Heart left ventricle (tissue), 16 donors: ENCODE measurements at regions not wholly inside any gene's neighbourhood (a gene's known extent, or its start where the extent isn't known, plus 50 kb on each side); places are given as distances from the start of the nearest gene placed in this dataset.
"Not testable (repeated sequence)": the region's sequence is repeated elsewhere in the genome, so short reads cannot be mapped to it uniquely, and the experiment has no call there.

Source experiments
- ATAC-seq, 4 donors: fragments of 200-7000 bp; cut with Tn5 transposase; one replicate each; pipeline ENCODE4 v1.9.1; 2020 to 2022; ENCODE audit warnings: moderate library complexity in 4 of 4, mild to moderate bottlenecking in 3 of 4, moderate number of reproducible peaks in 1 of 4
- DNase-seq, 5 donors: peaks; one replicate each; pipeline ENCODE4 v3.0.0-alpha.2; 2020
- H3K27ac ChIP-seq, 12 donors: fragments of 200-600 bp; sonication (generic) in 4 of 12; one replicate each; pipeline versions ENCODE4 v1.5.0 to v1.8.0; 2016 to 2022; ENCODE audit warnings: mild to moderate bottlenecking in 2 of 12
- H3K27me3 ChIP-seq, 9 donors: fragments of 200-600 bp; sonication (generic) in 2 of 9; one replicate each; pipeline versions ENCODE4 v1.5.1 to v1.8.0; 2016 to 2022; ENCODE audit warnings: mild to moderate bottlenecking in 3 of 9
- H3K36me3 ChIP-seq, 9 donors: fragments of 200-600 bp; sonication (generic) in 2 of 9; one replicate each; pipeline versions ENCODE4 v1.5.0 to v1.8.0; 2018 to 2022; ENCODE audit warnings: mild to moderate bottlenecking in 2 of 9
- H3K4me1 ChIP-seq, 12 donors: fragments of 200-600 bp; sonication (generic) in 4 of 12; one replicate each; pipeline versions ENCODE4 v1.5.0 to v1.8.0; 2016 to 2022; ENCODE audit warnings: mild to moderate bottlenecking in 3 of 12
- H3K4me3 ChIP-seq, 12 donors: fragments of 200-600 bp; sonication (generic) in 4 of 12; one replicate each; pipeline versions ENCODE4 v1.5.0 to v1.8.0; 2017 to 2022; ENCODE audit warnings: mild to moderate bottlenecking in 9 of 12, moderate library complexity in 4 of 12
- H3K9me3 ChIP-seq, 12 donors: fragments of 200-600 bp; sonication (generic) in 4 of 12; one replicate each; pipeline versions ENCODE4 v1.5.0 to v1.8.0; 2016 to 2022; ENCODE audit warnings: mild to moderate bottlenecking in 1 of 12
- CTCF ChIP-seq, 12 donors: fragments of 200-600 bp; sonication (generic) in 4 of 12; IDR thresholded peaks; one replicate each; pipeline versions ENCODE4 v1.5.0 to v1.8.0; 2018 to 2022; ENCODE audit warnings: antibody characterized with exemption in 12 of 12, mild to moderate bottlenecking in 5 of 12
- POLR2A ChIP-seq, 2 donors: fragments of 450-650 bp; IDR thresholded peaks; one replicate each; pipeline ENCODE4 v1.6.1; 2017; ENCODE audit warnings: antibody characterized with exemption in 2 of 2, mild to moderate bottlenecking in 2 of 2, moderate library complexity in 2 of 2
- WGBS, 4 donors: extraction: QIAGEN DNeasy Blood & Tissue Kit in 2 of 4; methylation state at CpG; one replicate each; pipeline versions ENCODE4 v1.1.5 to v1.1.7; 2013 to 2018; 5-methylcytosine and 5-hydroxymethylcytosine counted together
- intact Hi-C, 10 donors: fragments of 100-400 bp; cut with DNase I; formaldehyde crosslinking; loops; one replicate each; pipeline versions ENCODE4 v1.11.1 to v1.14.2; 2022
- donor health status: ischemic (EF 13 %, LVEDD 7.1; RV severe dilation, severe dysfunction).
- donor health status: healthy with polysubstance abuse.
- donor health status: DM: no; HTN: yes; CAD: no.
- donor health status: DM: no; HTN: no; CAD: no.
- donor health status: ischemic (EF 25% LVEDD 6.9; RV normal size, moderate dysfunction).
- donor health status: ischemic (EF 25% LVEDD 5.7; RV mildly dilated, moderate dysfunction).
- donor health status: healthy.
- donor health status: DM: yes; HTN: yes; CAD: no.
- donor health status: ischemic (EF 35%, LVEDD 5.7; RV mildly dilated, moderate dysfunction).
- donor health status: nonischemic (EF 11% LVEDD 7.7; RV severe dilation, severe dysfunction).
- donor health status: DM: yes; HTN: yes; CAD: no.
- donor health status: PGD.
- donor health status: ischemic (EF 29% LVEDD 5.4; RV normal size, mild dysfunction).
- donor health status: nonischemic (EF 23%, LVEDD 6.1; RV moderate dilation, normal function).

- intact Hi-C loops: no loop called here
- Histone ChIP-seq H3K9me3 (no peaks in the 10 kb centered on the region), H3K27me3 (no peaks in the 10 kb centered on the region), H3K4me1 (peaks cover 0 to 18% (median 5%) of the 10 kb centered on the region in 12 donors), H3K27ac (no peak overlapping the region), H3K4me3 (no peak overlapping the region), H3K36me3 (no peaks in the 10 kb centered on the region)
- no peak for ATAC-seq
- no peak for DNase-seq
- no peak for TF ChIP-seq CTCF (IDR thresholded peaks at IDR 0.05)
- no peak for TF ChIP-seq POLR2A (IDR thresholded peaks at IDR 0.05)
- 21 to 27% (median 24%) methylated on average over 3 of the region's 3 CpGs for WGBS, 4 donors
These were observed 318.0 kb downstream of the QKI start for GRCh38 chr6:163732479-163732878.

DNA sequence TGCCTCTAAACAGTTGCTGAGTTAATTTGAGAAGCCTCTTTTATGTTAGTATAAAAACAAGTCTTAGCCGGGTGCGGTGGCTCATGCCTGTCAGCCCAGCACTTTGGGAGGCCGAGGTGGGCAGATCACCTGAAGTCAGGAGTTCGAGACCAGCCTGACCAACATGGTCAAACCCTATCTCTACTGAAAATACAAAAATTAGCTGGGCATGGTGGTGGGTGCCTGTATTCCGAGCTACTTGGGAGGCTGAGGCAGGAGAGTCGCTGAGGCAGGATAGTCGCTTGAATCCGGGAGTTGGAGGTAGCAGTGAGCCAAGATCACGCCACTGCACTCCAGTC, 317.5 kb downstream of the QKI start:
- WGBS, 4 donors: 92 to 99% (median 96%) methylated on average over 9 of the region's 9 CpGs
- ATAC-seq, H3K27me3 ChIP-seq, intact Hi-C loops, H3K9me3 ChIP-seq, DNase-seq, H3K27ac ChIP-seq, H3K4me3 ChIP-seq, H3K36me3 ChIP-seq: not testable (repeated sequence)
- peaks cover 0 to 18% (median 5%) of the 10 kb centered on the region in 12 donors for H3K4me1 ChIP-seq

- ATAC-seq (peak in 2 of 4 donors; percentile 9 to 23), DNase-seq (no peak)
- TF ChIP-seq CTCF (IDR thresholded peaks at IDR 0.05) (no peak), POLR2A (IDR thresholded peaks at IDR 0.05) (no peak)
- no peaks in the 10 kb centered on the region for H3K9me3 ChIP-seq
- no peaks in the 10 kb centered on the region for H3K27me3 ChIP-seq
- H3K27ac ChIP-seq: no peak overlapping the region
- H3K4me3 ChIP-seq: no peak overlapping the region
- H3K4me1 ChIP-seq: peaks cover 0 to 18% (median 5%) of the 10 kb centered on the region in 12 donors
- no peaks in the 10 kb centered on the region for H3K36me3 ChIP-seq
- intact Hi-C loops: no loop called here
- 90 to 95% (median 92%) methylated on average over 10 of the region's 10 CpGs for WGBS, 4 donors
These were observed 316.9 kb downstream of the QKI start for GRCh38 chr6:163731215-163732013.

DNA sequence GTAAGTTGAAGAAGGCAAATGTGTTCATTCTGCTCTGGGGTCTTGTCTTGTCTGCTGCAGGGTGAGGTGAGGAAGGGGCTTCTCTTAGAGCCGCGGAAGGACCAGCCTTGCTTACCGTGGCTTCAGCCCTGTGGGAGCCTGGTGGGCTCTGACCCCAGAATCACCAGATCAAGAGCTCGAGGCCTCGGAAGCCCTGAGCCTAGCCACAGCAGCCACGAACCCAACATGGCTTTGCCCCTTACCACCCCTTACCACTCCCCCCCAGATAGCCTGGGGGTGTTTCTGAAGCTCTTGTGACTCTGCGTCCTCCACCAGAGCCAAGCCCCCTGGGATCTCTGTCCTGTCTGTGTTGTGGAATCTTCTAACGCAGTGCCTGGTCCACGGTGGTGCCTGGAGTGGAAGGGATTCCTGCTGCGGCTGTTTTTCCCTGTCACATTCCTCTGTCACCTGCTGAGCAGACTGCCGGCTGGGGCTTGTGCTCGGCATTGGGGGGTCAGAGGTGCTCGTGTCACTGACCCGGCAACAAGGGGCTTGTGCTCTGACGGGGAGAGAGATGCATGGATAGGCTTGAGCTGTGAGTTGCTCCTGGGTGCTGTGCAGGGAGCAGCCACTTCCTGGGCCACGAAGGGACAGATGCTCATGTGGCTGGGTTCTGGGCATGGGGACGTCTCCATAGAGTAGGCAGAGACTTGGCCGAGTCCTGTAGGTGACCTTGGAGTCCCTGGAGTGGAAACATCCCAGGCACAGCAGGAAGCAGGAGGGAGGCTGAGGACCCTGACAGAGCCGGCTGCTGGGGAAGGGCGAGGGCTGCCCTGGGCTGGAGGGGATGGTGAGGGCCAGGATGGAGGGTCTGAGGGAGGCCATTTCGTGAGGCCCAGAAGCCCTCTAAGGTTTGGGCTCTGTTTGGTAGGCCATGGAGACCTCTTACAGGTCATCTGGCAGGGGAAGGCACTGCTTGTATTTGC, 316.0 kb downstream of the QKI start:
- WGBS, 4 donors: 83 to 89% (median 85%) methylated on average over 21 of the region's 21 CpGs
- Histone ChIP-seq H3K4me1 (peaks cover 0 to 18% (median 5%) of the 10 kb centered on the region in 12 donors), H3K27ac (no peak overlapping the region), H3K4me3 (no peak overlapping the region), H3K27me3 (no peaks in the 10 kb centered on the region), H3K36me3 (no peaks in the 10 kb centered on the region), H3K9me3 (no peaks in the 10 kb centered on the region)
- DNase-seq (no peak), ATAC-seq (peak; percentile 17 to 51 (median 38))
- TF ChIP-seq POLR2A (IDR thresholded peaks at IDR 0.05) (no peak), CTCF (IDR thresholded peaks at IDR 0.05) (no peak)
- intact Hi-C loops: no loop called here
